ENCODE measurements at regions not wholly inside any gene's neighbourhood (a gene's known extent, or its start where the extent isn't known, plus 50 kb on each side); places are given as distances from the start of the nearest gene placed in this dataset.

- DNase-seq (ENCODE audit: low read depth): no peak
- no peak for TF ChIP-seq CTCF (conservative IDR thresholded peaks at IDR 0.05; ENCODE audit: low read length)
- no peak overlapping the region for H3K4me3 ChIP-seq (ENCODE audit: low read length)
These were observed 65.4 kb upstream of the PFN2 start for GRCh38 chr3:150035910-150036612.

- TF ChIP-seq CTCF (conservative IDR thresholded peaks at IDR 0.05; ENCODE audit: low read length): no peak
- no peak overlapping the region for H3K4me3 ChIP-seq (ENCODE audit: low read length)
- DNase-seq (ENCODE audit: low read depth): peak; percentile 38
These were observed 64.6 kb upstream of the PFN2 start for GRCh38 chr3:150035301-150035779.

- no peak overlapping the region for H3K4me3 ChIP-seq (ENCODE audit: low read length)
- TF ChIP-seq CTCF (conservative IDR thresholded peaks at IDR 0.05; ENCODE audit: low read length): no peak
- DNase-seq (ENCODE audit: low read depth): no peak
These were observed 63.0 kb upstream of the PFN2 start for GRCh38 chr3:150033721-150034120.

- no peak for TF ChIP-seq CTCF (conservative IDR thresholded peaks at IDR 0.05; ENCODE audit: low read length)
- DNase-seq (ENCODE audit: low read depth): no peak
- no peak overlapping the region for H3K4me3 ChIP-seq (ENCODE audit: low read length)
These were observed 60.1 kb upstream of the PFN2 start for GRCh38 chr3:150030841-150031240.

GRCh38 chr3:150023239-150023636 is 52.5 kb upstream of the PFN2 start:
- no peak for DNase-seq (ENCODE audit: low read depth)
- TF ChIP-seq CTCF (conservative IDR thresholded peaks at IDR 0.05; ENCODE audit: low read length): no peak
- H3K4me3 ChIP-seq (ENCODE audit: low read length): no peak overlapping the region

- peak; percentile 36 for DNase-seq (ENCODE audit: low read depth)
- TF ChIP-seq CTCF (conservative IDR thresholded peaks at IDR 0.05; ENCODE audit: low read length): no peak
- H3K4me3 ChIP-seq (ENCODE audit: low read length): no peak overlapping the region
These were observed 51.9 kb upstream of the PFN2 start for GRCh38 chr3:150022381-150023238.

All from AG10803 (cell line).